ENCODE measurements at regions not wholly inside any gene's neighbourhood (a gene's known extent, or its start where the extent isn't known, plus 50 kb on each side); places are given as distances from the start of the nearest gene placed in this dataset.

GRCh38 chr2:196437626-196438025 is 201.9 kb upstream of the CCDC150 start:
- DNase-seq (ENCODE audit: low read depth, low spot score) = no peak

- no peak for DNase-seq (ENCODE audit: low read depth, low spot score)
Observed at GRCh38 chr2:196439760-196440159, 199.8 kb upstream of the CCDC150 start.

GRCh38 chr2:196440413-196440812 is 199.1 kb upstream of the CCDC150 start:
- no peak for DNase-seq (ENCODE audit: low read depth, low spot score)

- DNase-seq (ENCODE audit: low read depth, low spot score) = no peak
Observed at GRCh38 chr2:196441527-196441926, 198.0 kb upstream of the CCDC150 start.

GRCh38 chr2:196442211-196442610 is 197.3 kb upstream of the CCDC150 start:
- DNase-seq (ENCODE audit: low read depth, low spot score) = no peak

GRCh38 chr2:196444442-196444841 is 195.1 kb upstream of the CCDC150 start:
- DNase-seq (ENCODE audit: low read depth, low spot score) = no peak

- DNase-seq (ENCODE audit: low read depth, low spot score) = no peak
Observed at GRCh38 chr2:196445991-196446390, 193.5 kb upstream of the CCDC150 start.

- no peak for DNase-seq (ENCODE audit: low read depth, low spot score)
Observed at GRCh38 chr2:196448407-196449079, 191.0 kb upstream of the CCDC150 start.

- no peak for DNase-seq (ENCODE audit: low read depth, low spot score)
Observed at GRCh38 chr2:196449083-196449482, 190.4 kb upstream of the CCDC150 start.

- no peak for DNase-seq (ENCODE audit: low read depth, low spot score)
Observed at GRCh38 chr2:196452758-196453157, 186.8 kb upstream of the CCDC150 start.

GRCh38 chr2:196453613-196454047 is 185.9 kb upstream of the CCDC150 start:
- DNase-seq (ENCODE audit: low read depth, low spot score) = peak; percentile 15

GRCh38 chr2:196454492-196454891 is 185.0 kb upstream of the CCDC150 start:
- no peak for DNase-seq (ENCODE audit: low read depth, low spot score)

- peak; percentile 6 for DNase-seq (ENCODE audit: low read depth, low spot score)
Observed at GRCh38 chr2:196459539-196459938, 180.0 kb upstream of the CCDC150 start.

GRCh38 chr2:196463706-196464105 is 175.8 kb upstream of the CCDC150 start:
- DNase-seq (ENCODE audit: low read depth, low spot score) = no peak

GRCh38 chr2:196464311-196464710 is 175.2 kb upstream of the CCDC150 start:
- no peak for DNase-seq (ENCODE audit: low read depth, low spot score)

- no peak for DNase-seq (ENCODE audit: low read depth, low spot score)
Observed at GRCh38 chr2:196466581-196466980, 172.9 kb upstream of the CCDC150 start.

- DNase-seq (ENCODE audit: low read depth, low spot score) = no peak
Observed at GRCh38 chr2:196468394-196468793, 171.1 kb upstream of the CCDC150 start.

GRCh38 chr2:196473617-196474016 is 165.9 kb upstream of the CCDC150 start:
- no peak for DNase-seq (ENCODE audit: low read depth, low spot score)

- DNase-seq (ENCODE audit: low read depth, low spot score) = no peak
Observed at GRCh38 chr2:196475611-196476010, 163.9 kb upstream of the CCDC150 start.

GRCh38 chr2:196478588-196478987 is 160.9 kb upstream of the CCDC150 start:
- DNase-seq (ENCODE audit: low read depth, low spot score) = no peak

- DNase-seq (ENCODE audit: low read depth, low spot score) = no peak
Observed at GRCh38 chr2:196479350-196479749, 160.2 kb upstream of the CCDC150 start.

- no peak for DNase-seq (ENCODE audit: low read depth, low spot score)
Observed at GRCh38 chr2:196480653-196481323, 158.7 kb upstream of the CCDC150 start.

- DNase-seq (ENCODE audit: low read depth, low spot score) = no peak
Observed at GRCh38 chr2:196481324-196481697, 158.2 kb upstream of the CCDC150 start.

Data from ELF-1 (cell line).